B cell (primary cell): ENCODE measurements at regions not wholly inside any gene's neighbourhood (a gene's known extent, or its start where the extent isn't known, plus 50 kb on each side); places are given as distances from the start of the nearest gene placed in this dataset.

ENCODE experiments used
- ATAC-seq: fragments of 200-7000 bp; cut with Tn5 transposase; one replicate; pipeline ENCODE4 v1.10.0; 2021; ENCODE audit warnings: low read depth, mild to moderate bottlenecking, moderate number of reproducible peaks, moderate library complexity
- CTCF ChIA-PET: fragments of 350-600 bp; sonication (Branson Sonifier 250); formaldehyde crosslinking; loops from one replicate; lab custom pipeline; 2021; ENCODE audit warnings: antibody characterized with exemption, inconsistent platforms; lab: Charles Lee
- POLR2A ChIA-PET: fragments of 350-600 bp; sonication (Branson Sonifier 250); formaldehyde crosslinking; loops from one replicate; lab custom pipeline; 2021; ENCODE audit warnings: antibody characterized with exemption; lab: Charles Lee
- DNase-seq: peaks from one replicate; pipeline ENCODE4 v3.0.0; 2013
- H2AFZ ChIP-seq: 2 replicates; pipeline ENCODE4 v1.6.1; 2012; ENCODE audit warnings: mild to moderate bottlenecking, low read depth, low read length; ENCODE audit not compliant: insufficient read depth, poor library complexity, severe bottlenecking
- H3K27ac ChIP-seq, 2 donors: 1 replicate in 1 of 2; 2 replicates in 1 of 2; pipeline ENCODE4 v1.5.1; 2012 to 2013; ENCODE audit warnings: low read length in 2 of 2, mild to moderate bottlenecking in 2 of 2, moderate library complexity in 1 of 2
- H3K27me3 ChIP-seq, 4 experiments: fragments of 200-600 bp in 1 of 4; sonication (generic) in 1 of 4; replicated peaks in 1 of 4; 1 replicate in 2 of 4; 2 replicates in 2 of 4; pipeline versions ENCODE4 v1.6.1 to v1.7.0; 2013 to 2016; ENCODE audit warnings: low read length in 3 of 4, mild to moderate bottlenecking in 2 of 4, mixed read lengths in 1 of 4, moderate library complexity in 1 of 4; ENCODE audit not compliant: insufficient read depth in 4 of 4, control insufficient read depth in 3 of 4; ENCODE audit errors: control extremely low read depth in 1 of 4
- H3K36me3 ChIP-seq, 2 experiments: replicated peaks in 1 of 2; 1 replicate in 1 of 2; 2 replicates in 1 of 2; pipeline versions ENCODE4 v1.6.1 to v1.7.1; 2013; ENCODE audit warnings: low read length in 1 of 2; ENCODE audit not compliant: insufficient read depth in 2 of 2, control insufficient read depth in 1 of 2; ENCODE audit errors: control extremely low read depth in 1 of 2, extremely low read depth in 1 of 2
- H3K4me1 ChIP-seq, 2 donors: fragments of 200-600 bp in 1 of 2; sonication (generic) in 1 of 2; 1 replicate in 1 of 2; 2 replicates in 1 of 2; pipeline versions ENCODE4 v1.5.1 to v1.6.1; 2013 to 2017; ENCODE audit warnings: low read length in 2 of 2; ENCODE audit not compliant: control insufficient read depth in 2 of 2, insufficient read depth in 2 of 2
- H3K4me2 ChIP-seq: replicated peaks from 2 replicates; pipeline ENCODE3; 2012; ENCODE audit warnings: mild to moderate bottlenecking, low read depth, low read length; ENCODE audit not compliant: poor library complexity, severe bottlenecking
- H3K4me3 ChIP-seq, 5 experiments: fragments of 200-600 bp in 1 of 5; sonication (generic) in 1 of 5; 1 replicate in 3 of 5; 2 replicates in 2 of 5; pipeline versions ENCODE4 v1.5.1 to v1.7.0; 2011 to 2016; ENCODE audit warnings: low read length in 4 of 5, mild to moderate bottlenecking in 4 of 5, low read depth in 2 of 5, control low read depth in 1 of 5, moderate library complexity in 1 of 5; ENCODE audit not compliant: insufficient read depth in 1 of 5; ENCODE audit errors: control extremely low read depth in 1 of 5, extremely low read depth in 1 of 5
- H3K79me2 ChIP-seq: fragments of 200-600 bp; sonication (generic); one replicate; pipeline ENCODE4 v1.6.0; 2016; ENCODE audit warnings: low read length; ENCODE audit not compliant: control insufficient read depth, insufficient read depth
- H3K9ac ChIP-seq: fragments of 200-600 bp; sonication (generic); 2 replicates; pipeline ENCODE4 v1.6.1; 2017; ENCODE audit warnings: mild to moderate bottlenecking, low read length, moderate library complexity
- H3K9me3 ChIP-seq, 3 donors: one replicate each; pipeline versions ENCODE4 v1.6.1 to v1.7.1; 2013; ENCODE audit warnings: low read length in 2 of 3; ENCODE audit not compliant: control insufficient read depth in 2 of 3, insufficient read depth in 1 of 3; ENCODE audit errors: control extremely low read depth in 1 of 3
- H4K20me1 ChIP-seq: 2 replicates; pipeline ENCODE4 v1.6.0; 2012; ENCODE audit warnings: mild to moderate bottlenecking, low read length; ENCODE audit not compliant: insufficient read depth, control insufficient read depth, poor library complexity, severe bottlenecking
- H3K27ac Mint-ChIP-seq: one replicate; pipeline ENCODE4 v1.8.0; 2021; ENCODE audit warnings: mixed read lengths
- H3K27me3 Mint-ChIP-seq: one replicate; pipeline ENCODE4 v1.8.0; 2021; ENCODE audit warnings: mixed read lengths
- H3K4me1 Mint-ChIP-seq: one replicate; pipeline ENCODE4 v1.8.0; 2021; ENCODE audit warnings: mixed read lengths
- H3K4me3 Mint-ChIP-seq: one replicate; pipeline ENCODE4 v1.8.0; 2021; ENCODE audit warnings: mixed read lengths
- H3K9me3 Mint-ChIP-seq: one replicate; pipeline ENCODE4 v1.8.0; 2022; ENCODE audit warnings: mixed read lengths; ENCODE audit not compliant: insufficient read depth
- CTCF ChIP-seq: fragments of 200-600 bp; IDR thresholded peaks from one replicate; pipeline ENCODE4 v1.8.0; 2022; ENCODE audit warnings: antibody characterized with exemption, mild to moderate bottlenecking
- EZH2 ChIP-seq: IDR thresholded peaks from 2 replicates; pipeline ENCODE4 v1.6.1; 2012; ENCODE audit warnings: borderline replicate concordance, low read depth, mild to moderate bottlenecking, moderate library complexity, low read length; ENCODE audit not compliant: insufficient read depth, poor library complexity, severe bottlenecking
- WGBS: methylation state at CpG from one replicate; pipeline ENCODE4 v1.1.5; 2013; ENCODE audit warnings: missing lambda C conversion rate; ENCODE audit not compliant: insufficient coverage; 5-methylcytosine and 5-hydroxymethylcytosine counted together
- intact Hi-C: fragments of 100-400 bp; cut with micrococcal nuclease; formaldehyde crosslinking; loops from one replicate; pipeline ENCODE4 v1.10.0; 2022

GRCh38 chr13:67880916-67881315 is 650.8 kb upstream of the PCDH9 start:
- POLR2A ChIA-PET, result no interaction called here
- ATAC-seq, result no peak

GRCh38 chr13:67878376-67878775 is 648.2 kb upstream of the PCDH9 start:
- Histone ChIP-seq H3K9me3 (peaks cover 0 to 18% (median 1%) of the 10 kb centered on the region in 3 donors), H4K20me1 (no peaks in the 10 kb centered on the region), H2AFZ (no peak overlapping the region), H3K4me2 (no peak overlapping the region), H3K36me3 (no peaks in the 10 kb centered on the region), H3K4me1 (no peaks in the 10 kb centered on the region), H3K27me3 (no peaks in the 10 kb centered on the region), H3K4me3 (no peak overlapping the region), H3K79me2 (no peaks in the 10 kb centered on the region), H3K27ac (no peak overlapping the region), H3K9ac (no peak overlapping the region)
- ATAC-seq, result no peak
- DNase-seq, result no peak
- Mint-ChIP-seq H3K4me1 (no peaks in the 10 kb centered on the region), H3K4me3 (no peak overlapping the region), H3K27me3 (no peaks in the 10 kb centered on the region), H3K9me3 (no peaks in the 10 kb centered on the region), H3K27ac (no peak overlapping the region)
- 89% methylated on average over 8 of the region's 8 CpGs for WGBS
- intact Hi-C loops, result no loop called here
- POLR2A ChIA-PET, result no interaction called here
- TF ChIP-seq CTCF (no peak), EZH2 (no peak)
- CTCF ChIA-PET, result no interaction called here

More at GRCh38 chr13:67880916-67881315, 650.8 kb upstream of the PCDH9 start:
- H3K9me3 ChIP-seq, result peaks cover 0 to 18% (median 0%) of the 10 kb centered on the region in 3 donors
- H3K27ac Mint-ChIP-seq, result no peak overlapping the region
- H3K4me3 ChIP-seq, result no peak overlapping the region
- no peak overlapping the region for H3K27ac ChIP-seq
- H3K79me2 ChIP-seq, result no peaks in the 10 kb centered on the region
- H3K9me3 Mint-ChIP-seq, result peaks cover 3% of the 10 kb centered on the region
- no peaks in the 10 kb centered on the region for H3K27me3 Mint-ChIP-seq
- no peak overlapping the region for H3K9ac ChIP-seq
- no peak overlapping the region for H3K4me3 Mint-ChIP-seq
- intact Hi-C loops, result no loop called here
- TF ChIP-seq EZH2, result no peak
- no peak for TF ChIP-seq CTCF
- H2AFZ ChIP-seq, result no peak overlapping the region
- no peaks in the 10 kb centered on the region for H4K20me1 ChIP-seq
- H3K36me3 ChIP-seq, result no peaks in the 10 kb centered on the region
- H3K4me1 Mint-ChIP-seq, result no peaks in the 10 kb centered on the region
- WGBS, result no CpG with 5 or more reads among the region's 1 CpG
- H3K4me2 ChIP-seq, result no peak overlapping the region
- DNase-seq, result no peak
- CTCF ChIA-PET, result no interaction called here
- no peaks in the 10 kb centered on the region for H3K27me3 ChIP-seq
- H3K4me1 ChIP-seq, result no peaks in the 10 kb centered on the region
